GM18861 (cell line): ENCODE measurements at regions not wholly inside any gene's neighbourhood (a gene's known extent, or its start where the extent isn't known, plus 50 kb on each side); places are given as distances from the start of the nearest gene placed in this dataset.
"Not testable (repeated sequence)": the region's sequence is repeated elsewhere in the genome, so short reads cannot be mapped to it uniquely, and the experiment has no call there.

Experiments
- ATAC-seq: cut with Tn5 transposase; IDR thresholded peaks from one replicate; pipeline ENCODE4 v1.9.1; 2021; ENCODE audit not compliant: unreplicated experiment

GRCh38 chr4:79666112-79666511 is 258.1 kb upstream of the GK2 start:
- ATAC-seq: no peak

DNA sequence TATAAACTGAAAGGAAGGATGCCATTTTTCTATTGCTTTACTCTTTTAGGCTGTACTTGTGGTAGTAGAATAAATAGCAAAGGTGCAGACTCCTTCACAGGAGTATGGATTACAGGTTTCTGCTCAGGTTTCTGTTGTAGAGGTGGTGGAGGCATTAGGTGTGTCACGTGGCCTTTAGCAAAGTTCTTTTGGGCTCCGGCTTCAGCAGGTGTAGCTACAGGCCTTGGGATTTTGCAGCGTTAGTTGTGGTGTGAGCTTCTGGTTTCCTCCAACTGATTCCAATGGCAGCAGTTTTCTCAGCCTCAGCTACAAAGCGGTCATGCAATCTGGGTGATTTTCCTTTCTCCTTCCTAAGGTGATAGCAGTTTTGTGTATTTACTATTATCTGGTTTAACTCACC is 255.8 kb upstream of the GK2 start:
- no peak for ATAC-seq

DNA sequence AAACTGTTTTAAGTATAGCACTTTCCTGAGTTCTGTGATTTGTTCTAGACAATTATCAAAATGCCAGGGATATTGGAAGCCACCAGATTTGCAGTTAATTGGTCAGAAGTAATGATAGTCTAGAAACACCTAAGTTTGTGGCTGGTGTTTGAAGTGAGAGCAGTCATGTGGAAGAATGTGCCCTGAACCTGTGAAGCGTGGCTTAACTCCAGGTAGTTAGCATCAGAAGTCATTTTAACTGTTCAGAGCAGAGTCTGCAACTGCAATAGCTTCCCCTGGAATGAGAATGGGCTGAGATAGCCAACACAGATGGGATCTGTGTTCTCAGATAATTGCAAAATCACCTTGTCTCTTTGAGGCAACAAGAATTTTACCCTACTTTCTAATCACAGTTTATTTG is 255.1 kb upstream of the GK2 start:
- no peak for ATAC-seq

DNA sequence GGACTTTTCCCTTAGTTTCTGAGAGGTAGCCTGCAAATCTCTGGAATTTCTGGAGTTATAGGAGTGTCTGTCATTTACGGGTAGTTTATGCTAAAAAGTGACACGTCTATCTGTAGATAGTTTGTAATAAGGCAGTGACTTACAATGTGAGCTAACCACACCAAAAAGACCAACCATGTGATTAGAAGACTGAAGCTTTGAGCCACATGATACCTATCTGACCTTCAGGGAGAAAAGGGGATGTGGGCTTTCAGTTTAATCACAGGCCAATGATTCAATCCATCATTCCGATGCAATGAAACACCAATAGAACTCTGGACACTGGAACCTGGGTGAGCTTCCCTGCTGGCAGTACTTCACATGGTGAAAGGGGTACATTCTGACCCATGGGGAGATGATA is 254.6 kb upstream of the GK2 start:
- no peak for ATAC-seq

- no peak for ATAC-seq
Measured at GRCh38 chr4:79661196-79661595, 253.2 kb upstream of the GK2 start.

DNA sequence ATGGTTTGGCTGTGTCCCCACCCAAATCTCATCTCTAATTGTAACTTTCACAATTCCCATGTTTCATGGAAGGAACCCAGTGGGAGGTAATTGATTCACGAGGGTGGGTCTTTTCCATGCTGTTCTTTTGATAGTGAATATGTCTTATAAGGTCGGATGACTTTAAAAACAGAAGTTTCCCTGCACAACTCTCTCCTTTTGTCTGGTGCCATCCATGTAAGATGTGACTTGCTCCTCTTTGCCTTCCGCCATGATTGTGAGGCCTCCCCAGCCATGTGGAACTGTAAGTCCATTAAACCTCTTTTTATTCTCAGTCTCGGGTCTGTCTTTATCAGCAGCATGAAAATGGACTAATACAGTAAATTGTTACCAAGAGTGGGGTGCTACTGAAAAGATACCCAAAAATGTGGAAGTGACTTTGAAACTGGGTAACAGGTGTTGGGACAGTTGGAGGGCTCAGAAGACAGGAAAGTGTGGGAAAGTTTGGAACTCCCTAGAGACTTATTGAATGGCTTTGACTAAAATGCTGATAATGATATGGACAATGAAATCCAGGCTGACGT is 251.4 kb upstream of the GK2 start:
- ATAC-seq: not testable (repeated sequence)

DNA sequence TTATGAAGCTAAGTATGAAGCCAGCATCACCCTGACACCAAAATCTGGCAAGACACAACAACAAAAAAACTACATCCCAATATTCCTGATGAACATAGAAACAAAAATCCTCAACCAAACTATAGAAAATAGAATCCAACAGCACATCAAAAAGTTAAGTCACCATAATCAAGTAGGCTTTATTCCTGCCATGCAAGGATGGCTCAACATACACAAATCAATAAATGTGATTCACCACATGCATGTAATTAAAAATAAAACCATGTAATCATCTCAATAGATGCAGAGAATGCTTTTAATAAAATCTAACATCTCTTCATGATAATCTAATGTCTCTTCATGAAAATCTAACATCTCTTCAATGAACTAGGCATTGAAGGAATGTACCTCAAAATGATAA is 249.4 kb upstream of the GK2 start:
- no peak for ATAC-seq

DNA sequence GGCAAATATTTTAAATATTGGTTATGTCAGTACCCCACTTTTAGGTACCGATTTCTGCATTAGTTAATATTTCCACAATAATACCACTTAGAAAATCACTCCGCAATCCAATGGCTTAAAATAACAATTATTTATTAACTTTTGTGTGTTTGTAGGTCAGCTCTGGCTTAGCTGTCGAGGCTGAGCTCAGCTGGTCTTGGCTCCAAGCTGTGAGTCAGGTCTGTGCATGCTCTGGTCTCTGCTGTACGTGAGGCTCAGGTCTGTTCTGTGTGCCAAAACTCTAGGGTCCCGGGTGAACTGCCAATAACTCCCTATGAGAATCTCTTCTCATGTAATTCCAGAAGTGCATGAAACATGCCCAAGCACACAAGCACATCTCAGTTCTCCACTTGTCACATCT is 245.8 kb upstream of the GK2 start:
- no peak for ATAC-seq

GRCh38 chr4:79652738-79653137 is 244.7 kb upstream of the GK2 start:
- no peak for ATAC-seq

GRCh38 chr4:79652232-79652631 is 244.2 kb upstream of the GK2 start:
- no peak for ATAC-seq

GRCh38 chr4:79651456-79651855 is 243.4 kb upstream of the GK2 start:
- ATAC-seq: no peak

DNA sequence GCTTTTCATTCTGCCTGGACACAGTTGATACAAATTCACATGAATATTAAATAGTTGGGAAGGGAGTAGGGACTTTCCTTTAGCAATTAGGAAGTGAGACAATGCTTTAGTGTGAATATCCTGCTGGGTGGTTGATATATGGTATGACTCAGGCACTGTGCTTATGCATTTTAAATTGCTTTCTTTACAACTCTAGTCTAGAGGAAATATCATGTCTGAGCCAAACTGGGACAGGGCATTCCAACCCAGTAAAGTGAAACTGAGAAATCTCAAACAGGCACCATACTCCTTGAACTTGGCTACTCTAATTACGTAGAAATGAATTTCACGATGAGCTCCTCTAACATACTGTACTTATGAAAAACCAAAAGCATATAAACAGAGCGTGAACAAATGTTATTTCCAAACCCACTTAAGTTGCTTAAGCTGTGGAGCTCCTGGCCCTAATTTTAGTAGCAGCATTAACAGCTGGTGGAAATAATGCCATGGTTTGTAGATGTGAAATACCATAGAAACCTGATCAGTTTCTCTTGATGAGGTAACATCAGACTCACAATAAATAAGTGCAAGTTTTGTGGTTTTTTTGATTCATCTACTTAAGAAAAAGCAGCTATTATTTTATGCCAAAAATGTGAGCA is 242.9 kb upstream of the GK2 start:
- no peak for ATAC-seq

DNA sequence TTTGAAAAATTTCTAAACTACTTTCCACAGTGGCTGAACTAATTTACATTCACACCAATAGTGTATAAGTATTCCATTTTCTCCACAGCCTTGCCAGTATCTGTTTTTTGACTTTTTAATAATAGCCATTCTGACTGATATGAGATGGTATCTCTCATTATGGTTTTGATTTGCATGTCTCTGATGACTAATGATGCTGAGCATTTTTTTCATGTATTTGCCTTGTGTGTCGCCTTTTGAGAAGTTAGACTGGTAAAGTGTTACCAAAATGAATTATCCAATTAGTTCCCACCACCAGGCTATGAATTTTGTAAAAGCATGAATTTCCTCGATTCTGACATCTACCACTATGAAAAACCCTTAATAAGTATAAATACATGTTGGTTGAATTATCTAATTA is 242.2 kb upstream of the GK2 start:
- ATAC-seq: no peak

DNA sequence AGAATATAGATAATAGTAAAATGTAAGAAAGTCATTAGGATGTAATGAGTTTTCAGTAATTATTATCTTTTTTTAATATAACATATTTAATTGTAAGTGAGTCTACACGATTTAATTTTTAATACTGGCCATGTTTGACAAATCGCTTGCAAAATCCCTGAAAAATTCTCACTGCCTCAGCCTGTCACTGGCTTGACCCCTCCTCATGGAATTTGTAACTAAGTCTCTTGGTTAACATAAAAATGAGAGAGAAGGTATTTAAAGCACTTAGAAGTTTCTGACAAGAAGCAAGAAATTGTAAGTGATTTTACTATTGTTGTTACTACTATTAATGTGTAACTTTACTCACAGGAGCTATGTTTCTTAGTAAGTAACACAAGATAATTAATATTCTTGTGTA is 237.9 kb upstream of the GK2 start:
- ATAC-seq: no peak

GRCh38 chr4:79638735-79639134 is 230.7 kb upstream of the GK2 start:
- ATAC-seq: no peak

DNA sequence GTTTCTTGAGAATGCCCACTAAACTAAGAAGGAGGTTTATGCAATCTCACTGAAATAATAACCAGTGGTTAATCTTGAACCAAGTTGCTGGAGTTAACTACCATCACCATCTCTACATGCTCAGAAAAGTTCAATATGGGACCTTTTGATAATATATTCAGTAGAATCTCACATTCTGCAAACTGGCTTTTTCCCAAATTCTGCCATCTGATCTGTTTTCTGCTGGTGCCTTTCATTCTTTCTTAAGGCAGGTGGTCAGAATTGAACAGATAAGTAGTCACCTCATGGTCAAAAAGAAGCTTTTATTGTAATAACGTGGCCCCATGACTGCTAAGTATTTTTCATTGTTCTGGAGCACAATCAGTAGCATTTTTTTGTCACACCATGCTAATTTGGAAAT is 229.0 kb upstream of the GK2 start:
- ATAC-seq: no peak

GRCh38 chr4:79634111-79634510 is 226.1 kb upstream of the GK2 start:
- no peak for ATAC-seq

GRCh38 chr4:79632114-79632513 is 224.1 kb upstream of the GK2 start:
- no peak for ATAC-seq

GRCh38 chr4:79626611-79627010 is 218.6 kb upstream of the GK2 start:
- no peak for ATAC-seq

- no peak for ATAC-seq
Measured at GRCh38 chr4:79626101-79626500, 218.1 kb upstream of the GK2 start.

- ATAC-seq: no peak
Measured at GRCh38 chr4:79625361-79625760, 217.3 kb upstream of the GK2 start.

DNA sequence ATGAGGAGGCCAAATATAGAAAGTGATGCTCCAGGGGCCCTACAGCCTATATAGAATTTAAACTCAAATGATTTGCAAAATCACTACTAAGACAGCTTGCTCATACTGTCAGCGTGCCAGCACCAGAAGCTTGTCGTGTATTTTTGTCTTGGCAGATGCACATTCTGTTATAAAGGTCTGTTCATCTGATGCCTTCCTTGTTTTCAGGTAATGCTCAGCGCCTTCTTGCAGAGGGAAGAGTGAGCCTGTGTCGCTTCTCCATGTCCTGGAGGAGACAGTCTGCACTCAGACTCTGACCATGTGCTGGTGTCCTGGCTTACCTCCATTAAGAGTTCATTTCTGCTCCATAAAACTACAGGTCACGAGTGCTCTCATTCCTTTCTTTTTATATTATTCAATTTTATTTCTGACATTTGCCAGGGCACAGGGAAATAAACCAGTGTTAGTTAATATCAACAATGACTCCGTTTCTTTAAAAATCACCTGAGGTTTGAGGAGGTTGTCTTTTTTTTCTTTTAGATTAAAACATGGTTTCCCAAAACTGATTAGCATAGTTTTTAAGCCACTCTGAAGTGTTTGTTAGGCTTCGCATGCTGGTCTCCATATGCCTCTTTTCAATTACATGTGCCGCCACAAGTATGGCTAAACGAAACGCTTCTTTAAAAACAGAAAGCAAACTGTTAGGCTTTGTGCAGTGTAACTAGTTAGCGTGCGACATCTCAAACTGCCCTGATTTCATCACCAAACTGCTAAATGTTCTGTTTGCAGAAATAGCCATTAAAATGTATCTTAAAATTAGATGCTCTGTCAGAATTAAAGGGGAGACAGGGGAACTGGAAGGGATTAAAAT is 215.2 kb upstream of the GK2 start:
- no peak for ATAC-seq
